ENCODE measurements at regions not wholly inside any gene's neighbourhood (a gene's known extent, or its start where the extent isn't known, plus 50 kb on each side); places are given as distances from the start of the nearest gene placed in this dataset.

DNA sequence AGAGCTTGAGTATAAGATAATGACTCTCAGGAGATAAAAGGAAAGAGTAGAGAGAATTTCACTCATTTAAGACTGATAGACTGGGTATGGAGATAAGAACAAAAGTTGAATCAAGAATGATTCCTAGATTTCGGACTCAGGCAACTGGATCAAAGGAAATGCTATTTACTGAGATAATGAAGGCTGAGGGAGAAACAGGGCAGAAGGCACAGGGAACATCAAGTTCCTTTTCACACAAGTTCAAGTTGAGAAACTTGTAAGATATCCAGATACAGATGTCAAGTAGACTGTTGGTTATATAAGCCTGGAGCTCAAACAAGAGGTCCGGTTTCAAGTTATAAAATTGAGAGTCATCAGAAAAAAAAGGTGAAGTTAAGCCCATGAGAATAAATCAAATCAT, 360.8 kb downstream of the TNS1 start:
- no peaks in the 10 kb centered on the region for H3K9me2 ChIP-seq (ENCODE audit: insufficient read depth, low read length)
- intact Hi-C loops (cut with micrococcal nuclease; ENCODE audit: unreplicated experiment), result no loop called here
- H3K4me3 ChIP-seq (ENCODE audit: low read depth, low read length, poor library complexity, severe bottlenecking), result no peak overlapping the region
- H2AFZ ChIP-seq (ENCODE audit: low read length), result no peak overlapping the region
- no peak overlapping the region for H3K4me2 ChIP-seq (ENCODE audit: low read length)
- BruUV-seq (replicated peaks), result no TSS peak
- no peaks in the 10 kb centered on the region for H3K36me3 ChIP-seq (ENCODE audit: insufficient read depth, low read length)
- POLR2A ChIA-PET, result interaction anchor here (0.7 kb wide), 1 partner anchor 23 kb away, joined by 3 read pairs; no protein-coding TSS in a partner anchor
- no peak overlapping the region for H3K27ac ChIP-seq (ENCODE audit: low read depth, low read length, poor library complexity, severe bottlenecking)
- CTCF ChIA-PET (ENCODE audit: unreplicated experiment), result no interaction called here
- DNase-seq (ENCODE audit: low spot score), result no peak
- no peaks in the 10 kb centered on the region for H3K9me3 ChIP-seq (ENCODE audit: low read length)
- no peaks in the 10 kb centered on the region for H4K20me1 ChIP-seq (ENCODE audit: insufficient read depth, low read length)
- H3K4me1 ChIP-seq (ENCODE audit: insufficient read depth, low read length, poor library complexity, severe bottlenecking), result no peaks in the 10 kb centered on the region
- no peak for TF ChIP-seq EZH2phosphoT487 (IDR thresholded peaks at IDR 0.05; ENCODE audit: borderline replicate concordance, low read depth, low read length)
- TF ChIP-seq, protein P1, sequence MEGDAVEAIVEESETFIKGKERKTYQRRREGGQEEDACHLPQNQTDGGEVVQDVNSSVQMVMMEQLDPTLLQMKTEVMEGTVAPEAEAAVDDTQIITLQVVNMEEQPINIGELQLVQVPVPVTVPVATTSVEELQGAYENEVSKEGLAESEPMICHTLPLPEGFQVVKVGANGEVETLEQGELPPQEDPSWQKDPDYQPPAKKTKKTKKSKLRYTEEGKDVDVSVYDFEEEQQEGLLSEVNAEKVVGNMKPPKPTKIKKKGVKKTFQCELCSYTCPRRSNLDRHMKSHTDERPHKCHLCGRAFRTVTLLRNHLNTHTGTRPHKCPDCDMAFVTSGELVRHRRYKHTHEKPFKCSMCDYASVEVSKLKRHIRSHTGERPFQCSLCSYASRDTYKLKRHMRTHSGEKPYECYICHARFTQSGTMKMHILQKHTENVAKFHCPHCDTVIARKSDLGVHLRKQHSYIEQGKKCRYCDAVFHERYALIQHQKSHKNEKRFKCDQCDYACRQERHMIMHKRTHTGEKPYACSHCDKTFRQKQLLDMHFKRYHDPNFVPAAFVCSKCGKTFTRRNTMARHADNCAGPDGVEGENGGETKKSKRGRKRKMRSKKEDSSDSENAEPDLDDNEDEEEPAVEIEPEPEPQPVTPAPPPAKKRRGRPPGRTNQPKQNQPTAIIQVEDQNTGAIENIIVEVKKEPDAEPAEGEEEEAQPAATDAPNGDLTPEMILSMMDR (conservative IDR thresholded peaks at IDR 0.05; ENCODE audit: low read length), result no peak
- H3K79me2 ChIP-seq (ENCODE audit: insufficient read depth, low read depth, low read length), result no peaks in the 10 kb centered on the region

GRCh38 chr2:217639481-217639880, 363.3 kb downstream of the TNS1 start:
- POLR2A ChIA-PET, result interaction anchor here (0.7 kb wide), 1 partner anchor 1070 kb away, joined by 3 read pairs; no protein-coding TSS in a partner anchor
- CTCF ChIA-PET (ENCODE audit: unreplicated experiment), result no interaction called here
- no peak overlapping the region for H2AFZ ChIP-seq (ENCODE audit: low read length)
- TF ChIP-seq EZH2phosphoT487 (IDR thresholded peaks at IDR 0.05; ENCODE audit: borderline replicate concordance, low read depth, low read length), result no peak
- TF ChIP-seq, protein P1 (conservative IDR thresholded peaks at IDR 0.05; ENCODE audit: low read length), result no peak
- no peak for DNase-seq (ENCODE audit: low spot score)
- no peak overlapping the region for H3K4me3 ChIP-seq (ENCODE audit: low read depth, low read length, poor library complexity, severe bottlenecking)
- intact Hi-C loops (cut with micrococcal nuclease; ENCODE audit: unreplicated experiment), result no loop called here
- no TSS peak for BruUV-seq (replicated peaks)
- H3K27ac ChIP-seq (ENCODE audit: low read depth, low read length, poor library complexity, severe bottlenecking), result no peak overlapping the region
- no peaks in the 10 kb centered on the region for H3K9me3 ChIP-seq (ENCODE audit: low read length)
- no peaks in the 10 kb centered on the region for H3K79me2 ChIP-seq (ENCODE audit: insufficient read depth, low read depth, low read length)
- H3K4me1 ChIP-seq (ENCODE audit: insufficient read depth, low read length, poor library complexity, severe bottlenecking), result no peaks in the 10 kb centered on the region
- H3K36me3 ChIP-seq (ENCODE audit: insufficient read depth, low read length), result no peaks in the 10 kb centered on the region
- H3K9me2 ChIP-seq (ENCODE audit: insufficient read depth, low read length), result no peaks in the 10 kb centered on the region
- H4K20me1 ChIP-seq (ENCODE audit: insufficient read depth, low read length), result no peaks in the 10 kb centered on the region
- no peak overlapping the region for H3K4me2 ChIP-seq (ENCODE audit: low read length)

DNA sequence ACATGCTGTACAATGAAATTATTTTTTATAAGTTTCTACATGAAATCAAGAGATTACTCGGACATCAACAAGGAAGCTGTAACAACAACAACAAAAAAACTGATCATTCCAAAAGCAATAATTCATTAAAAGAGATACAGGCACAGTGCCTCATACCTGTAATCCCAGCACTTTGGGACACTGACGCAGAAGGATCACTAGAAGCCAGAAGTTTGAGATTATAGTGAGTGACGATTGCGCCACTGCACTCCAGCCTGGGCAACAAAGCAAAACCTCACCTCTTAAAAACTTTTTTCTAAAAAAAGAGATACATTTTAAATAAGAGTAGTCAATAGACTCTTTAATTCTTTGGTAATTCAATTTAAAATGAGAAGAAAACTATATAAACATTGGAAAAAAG, 364.3 kb downstream of the TNS1 start:
- H4K20me1 ChIP-seq (ENCODE audit: insufficient read depth, low read length), result no peaks in the 10 kb centered on the region
- no peak for DNase-seq (ENCODE audit: low spot score)
- H3K4me1 ChIP-seq (ENCODE audit: insufficient read depth, low read length, poor library complexity, severe bottlenecking), result no peaks in the 10 kb centered on the region
- ChIA-PET CTCF (ENCODE audit: unreplicated experiment) (no interaction called here), POLR2A (no interaction called here)
- no peak for TF ChIP-seq EZH2phosphoT487 (IDR thresholded peaks at IDR 0.05; ENCODE audit: borderline replicate concordance, low read depth, low read length)
- TF ChIP-seq, protein P1 (conservative IDR thresholded peaks at IDR 0.05; ENCODE audit: low read length), result no peak
- no peaks in the 10 kb centered on the region for H3K36me3 ChIP-seq (ENCODE audit: insufficient read depth, low read length)
- H3K4me2 ChIP-seq (ENCODE audit: low read length), result no peak overlapping the region
- no peaks in the 10 kb centered on the region for H3K79me2 ChIP-seq (ENCODE audit: insufficient read depth, low read depth, low read length)
- H3K4me3 ChIP-seq (ENCODE audit: low read depth, low read length, poor library complexity, severe bottlenecking), result no peak overlapping the region
- H3K9me2 ChIP-seq (ENCODE audit: insufficient read depth, low read length), result no peaks in the 10 kb centered on the region
- no peak overlapping the region for H3K27ac ChIP-seq (ENCODE audit: low read depth, low read length, poor library complexity, severe bottlenecking)
- intact Hi-C loops (cut with micrococcal nuclease; ENCODE audit: unreplicated experiment), result no loop called here
- no peak overlapping the region for H2AFZ ChIP-seq (ENCODE audit: low read length)
- BruUV-seq (replicated peaks), result no TSS peak
- H3K9me3 ChIP-seq (ENCODE audit: low read length), result no peaks in the 10 kb centered on the region
